GM21576 (cell line): ENCODE measurements at regions not wholly inside any gene's neighbourhood (a gene's known extent, or its start where the extent isn't known, plus 50 kb on each side); places are given as distances from the start of the nearest gene placed in this dataset.

Experiments
- ATAC-seq: cut with Tn5 transposase; IDR thresholded peaks from one replicate; pipeline ENCODE4 v1.9.1; 2021; ENCODE audit warnings: mild to moderate bottlenecking, moderate library complexity; ENCODE audit not compliant: unreplicated experiment

- ATAC-seq, result no peak
Observed at GRCh38 chr10:28922127-28922526, 244.8 kb downstream of the BAMBI start.

- ATAC-seq, result no peak
Observed at GRCh38 chr10:28922861-28923260, 245.5 kb downstream of the BAMBI start.

- ATAC-seq, result no peak
Observed at GRCh38 chr10:28924717-28925116, 247.4 kb downstream of the BAMBI start.

GRCh38 chr10:28925121-28925663, 247.9 kb downstream of the BAMBI start:
- ATAC-seq, result no peak

- ATAC-seq, result no peak
Observed at GRCh38 chr10:28926932-28927331, 249.6 kb downstream of the BAMBI start.

- ATAC-seq, result no peak
Observed at GRCh38 chr10:28928484-28928883, 251.2 kb downstream of the BAMBI start.

GRCh38 chr10:28929942-28930341, 252.6 kb downstream of the BAMBI start:
- ATAC-seq, result no peak

GRCh38 chr10:28930514-28931495, 253.5 kb downstream of the BAMBI start:
- ATAC-seq, result no peak

GRCh38 chr10:28935061-28935460, 257.7 kb downstream of the BAMBI start:
- no peak for ATAC-seq

GRCh38 chr10:28937959-28938358, 260.6 kb downstream of the BAMBI start:
- ATAC-seq, result no peak

- ATAC-seq, result no peak
Observed at GRCh38 chr10:28938745-28939144, 261.4 kb downstream of the BAMBI start.

GRCh38 chr10:28939281-28940157, 262.2 kb downstream of the BAMBI start:
- no peak for ATAC-seq

- ATAC-seq, result no peak
Observed at GRCh38 chr10:28940158-28940888, 263.0 kb downstream of the BAMBI start.

- no peak for ATAC-seq
Observed at GRCh38 chr10:28942012-28942411, 264.7 kb downstream of the BAMBI start.

- ATAC-seq, result no peak
Observed at GRCh38 chr10:28945959-28946358, 268.6 kb downstream of the BAMBI start.

- ATAC-seq, result no peak
Observed at GRCh38 chr10:28946479-28946878, 269.2 kb downstream of the BAMBI start.

GRCh38 chr10:28947171-28947570, 269.9 kb downstream of the BAMBI start:
- ATAC-seq, result no peak

- no peak for ATAC-seq
Observed at GRCh38 chr10:28948046-28948445, 270.7 kb downstream of the BAMBI start.

GRCh38 chr10:28949005-28950004, 272.0 kb downstream of the BAMBI start:
- ATAC-seq, result no peak
